Upper lobe of left lung (tissue), 6 donors: ENCODE measurements at regions not wholly inside any gene's neighbourhood (a gene's known extent, or its start where the extent isn't known, plus 50 kb on each side); places are given as distances from the start of the nearest gene placed in this dataset.
A peak's percentile ranks its signal among the peaks of the same experiment; 100 is the strongest.

ENCODE experiments used
- ATAC-seq, 2 donors: fragments of 200-7000 bp; cut with Tn5 transposase; one replicate each; pipeline ENCODE4 v1.9.1; 2022; ENCODE audit warnings: mild to moderate bottlenecking in 2 of 2, moderate library complexity in 2 of 2; ENCODE audit not compliant: low FRiP score in 2 of 2
- DNase-seq, 2 donors: peaks; one replicate each; pipeline ENCODE4 v3.0.0-alpha.2; 2019 to 2020
- H3K27ac ChIP-seq, 4 donors: fragments of 200-600 bp; sonication (generic); one replicate each; pipeline ENCODE4 v1.5.1; 2016 to 2019
- H3K27me3 ChIP-seq, 4 donors: fragments of 200-600 bp; sonication (generic); one replicate each; pipeline ENCODE4 v1.5.1; 2017 to 2019
- H3K36me3 ChIP-seq, 4 donors: fragments of 200-600 bp; sonication (generic); one replicate each; pipeline ENCODE4 v1.5.1; 2016 to 2019
- H3K4me1 ChIP-seq, 4 donors: fragments of 200-600 bp; sonication (generic); one replicate each; pipeline ENCODE4 v1.5.1; 2018 to 2019
- H3K4me3 ChIP-seq, 4 donors: fragments of 200-600 bp; sonication (generic); one replicate each; pipeline ENCODE4 v1.5.1; 2017 to 2019; ENCODE audit warnings: mild to moderate bottlenecking in 2 of 4, moderate library complexity in 1 of 4
- H3K9me3 ChIP-seq, 4 donors: fragments of 200-600 bp; sonication (generic); one replicate each; pipeline ENCODE4 v1.5.1; 2018 to 2019
- CTCF ChIP-seq, 6 experiments: fragments of 450-650 bp in 4 of 6; fragments of 200-600 bp in 2 of 6; sonication (generic) in 2 of 6; IDR thresholded peaks; one replicate each; pipeline ENCODE4 v1.5.1; 2016 to 2019; ENCODE audit warnings: antibody characterized with exemption in 6 of 6
- EP300 ChIP-seq, 4 donors: sonication (generic); formaldehyde crosslinking; IDR thresholded peaks; one replicate each; pipeline ENCODE4 v1.5.1; 2017; ENCODE audit warnings: antibody characterized with exemption in 4 of 4, control low read depth in 2 of 4
- POLR2A ChIP-seq, 4 donors: fragments of 450-650 bp; IDR thresholded peaks; one replicate each; pipeline ENCODE4 v1.5.1; 2016 to 2017; ENCODE audit warnings: antibody characterized with exemption in 4 of 4, mild to moderate bottlenecking in 2 of 4
- POLR2AphosphoS5 ChIP-seq, 2 donors: sonication (generic); formaldehyde crosslinking; IDR thresholded peaks; one replicate each; pipeline ENCODE4 v1.5.1; 2017; ENCODE audit warnings: antibody characterized with exemption in 2 of 2
- WGBS, 2 donors: methylation state at CpG; one replicate each; pipeline ENCODE4 v1.1.5; 2017 to 2018; 5-methylcytosine and 5-hydroxymethylcytosine counted together
- donor health status: DM: no; HTN: no; CAD: no; lungs with moderate emphysema.
- donor health status: DM: no; HTN: yes; CAD: no; lungs with severe emphysema.

- no peak for TF ChIP-seq CTCF (IDR thresholded peaks at IDR 0.05)
- no peaks in the 10 kb centered on the region for H3K27me3 ChIP-seq
- H3K9me3 ChIP-seq = no peaks in the 10 kb centered on the region
- no peak overlapping the region for H3K27ac ChIP-seq
- H3K4me1 ChIP-seq = no peaks in the 10 kb centered on the region
- H3K36me3 ChIP-seq = no peaks in the 10 kb centered on the region
- ATAC-seq (peak in 1 of 2 donors; percentile 21), DNase-seq (no peak)
- no peak overlapping the region for H3K4me3 ChIP-seq
- WGBS, 2 donors = 32 to 70% methylated on average over 1 of the region's 1 CpG
These were observed 118.2 kb upstream of the NOL4 start for GRCh38 chr18:34342960-34343359.

GRCh38 chr18:34345738-34346137, 121.0 kb upstream of the NOL4 start:
- no peaks in the 10 kb centered on the region for H3K27me3 ChIP-seq
- H3K36me3 ChIP-seq = no peaks in the 10 kb centered on the region
- TF ChIP-seq POLR2A (IDR thresholded peaks at IDR 0.05) (no peak), CTCF (IDR thresholded peaks at IDR 0.05) (no peak), POLR2AphosphoS5 (IDR thresholded peaks at IDR 0.05) (no peak), EP300 (IDR thresholded peaks at IDR 0.05) (no peak)
- DNase-seq = no peak
- H3K4me3 ChIP-seq = no peak overlapping the region
- H3K9me3 ChIP-seq = no peaks in the 10 kb centered on the region
- no peak for ATAC-seq
- no peak overlapping the region for H3K27ac ChIP-seq
- no peaks in the 10 kb centered on the region for H3K4me1 ChIP-seq

- no peak overlapping the region for H3K4me3 ChIP-seq
- no peaks in the 10 kb centered on the region for H3K27me3 ChIP-seq
- peak in 1 of 2 donors; percentile 37 for DNase-seq
- no peak for ATAC-seq
- H3K27ac ChIP-seq = no peak overlapping the region
- TF ChIP-seq CTCF (IDR thresholded peaks at IDR 0.05) = no peak
- no peak for TF ChIP-seq POLR2AphosphoS5 (IDR thresholded peaks at IDR 0.05)
- no peak for TF ChIP-seq EP300 (IDR thresholded peaks at IDR 0.05)
- no peak for TF ChIP-seq POLR2A (IDR thresholded peaks at IDR 0.05)
- no peaks in the 10 kb centered on the region for H3K9me3 ChIP-seq
- H3K4me1 ChIP-seq = no peaks in the 10 kb centered on the region
- H3K36me3 ChIP-seq = no peaks in the 10 kb centered on the region
- 40 to 68% methylated on average over 1 to 3 of the region's 3 CpGs for WGBS, 2 donors
These were observed 126.1 kb upstream of the NOL4 start for GRCh38 chr18:34350778-34351177.

GRCh38 chr18:34352385-34353163, 127.9 kb upstream of the NOL4 start:
- ATAC-seq (no peak), DNase-seq (no peak)
- Histone ChIP-seq H3K4me1 (no peaks in the 10 kb centered on the region), H3K36me3 (no peaks in the 10 kb centered on the region), H3K27me3 (no peaks in the 10 kb centered on the region), H3K4me3 (no peak overlapping the region), H3K9me3 (no peaks in the 10 kb centered on the region), H3K27ac (no peak overlapping the region)
- TF ChIP-seq POLR2A (IDR thresholded peaks at IDR 0.05) (no peak), CTCF (IDR thresholded peaks at IDR 0.05) (no peak), EP300 (IDR thresholded peaks at IDR 0.05) (no peak), POLR2AphosphoS5 (IDR thresholded peaks at IDR 0.05) (no peak)
- 54 to 65% methylated on average over 1 of the region's 1 CpG for WGBS, 2 donors

GRCh38 chr18:34354351-34354750, 129.6 kb upstream of the NOL4 start:
- DNase-seq (no peak), ATAC-seq (no peak)
- Histone ChIP-seq H3K4me1 (no peaks in the 10 kb centered on the region), H3K36me3 (no peaks in the 10 kb centered on the region), H3K4me3 (no peak overlapping the region), H3K9me3 (no peaks in the 10 kb centered on the region), H3K27me3 (no peaks in the 10 kb centered on the region), H3K27ac (no peak overlapping the region)
- TF ChIP-seq EP300 (IDR thresholded peaks at IDR 0.05) = no peak
- no peak for TF ChIP-seq CTCF (IDR thresholded peaks at IDR 0.05)
- no peak for TF ChIP-seq POLR2AphosphoS5 (IDR thresholded peaks at IDR 0.05)
- no peak for TF ChIP-seq POLR2A (IDR thresholded peaks at IDR 0.05)
- 62 to 84% methylated on average over 3 of the region's 3 CpGs for WGBS, 2 donors
